H1 (cell line): ENCODE measurements at regions not wholly inside any gene's neighbourhood (a gene's known extent, or its start where the extent isn't known, plus 50 kb on each side); places are given as distances from the start of the nearest gene placed in this dataset.

Experiments
- CHD2 ChIP-seq: IDR thresholded peaks from 2 replicates; pipeline ENCODE4 v1.6.1; 2012; ENCODE audit warnings: low read length, improper control_type of control experiment
- CTCF ChIP-seq, 3 experiments: IDR thresholded peaks; 1 replicate in 2 of 3; 2 replicates in 1 of 3; pipeline versions ENCODE4 v1.5.1 to v1.6.1; 2011; ENCODE audit warnings: low read length in 3 of 3, mild to moderate bottlenecking in 3 of 3, inconsistent platforms in 2 of 3, low read depth in 1 of 3, moderate library complexity in 1 of 3; ENCODE audit not compliant: insufficient read depth in 1 of 3; ENCODE audit errors: control extremely low read depth in 1 of 3
- EP300 ChIP-seq, 2 experiments: IDR thresholded peaks; 1 replicate in 1 of 2; 2 replicates in 1 of 2; pipeline ENCODE4 v1.6.1; 2011 to 2012; ENCODE audit warnings: low read depth in 2 of 2, low read length in 2 of 2, mild to moderate bottlenecking in 2 of 2, borderline replicate concordance in 1 of 2, inconsistent platforms in 1 of 2, moderate library complexity in 1 of 2
- EZH2 ChIP-seq: fragments of 200-600 bp; sonication (generic); IDR thresholded peaks from 2 replicates; pipeline ENCODE4 v1.7.1; 2012; ENCODE audit warnings: low read depth, mild to moderate bottlenecking, moderate library complexity, low read length, inconsistent platforms; ENCODE audit not compliant: severe bottlenecking
- RAD21 ChIP-seq, 2 experiments: IDR thresholded peaks in 1 of 2; conservative IDR thresholded peaks in 1 of 2; 2 replicates each; pipeline ENCODE4 v1.6.1; 2011; ENCODE audit warnings: low read depth in 2 of 2, low read length in 2 of 2, improper control_type of control experiment in 1 of 2, inconsistent platforms in 1 of 2, mild to moderate bottlenecking in 1 of 2, moderate library complexity in 1 of 2
- TCF12 ChIP-seq: IDR thresholded peaks from 2 replicates; pipeline ENCODE4 v1.6.1; 2011; ENCODE audit warnings: low read depth, mild to moderate bottlenecking, low read length

DNA sequence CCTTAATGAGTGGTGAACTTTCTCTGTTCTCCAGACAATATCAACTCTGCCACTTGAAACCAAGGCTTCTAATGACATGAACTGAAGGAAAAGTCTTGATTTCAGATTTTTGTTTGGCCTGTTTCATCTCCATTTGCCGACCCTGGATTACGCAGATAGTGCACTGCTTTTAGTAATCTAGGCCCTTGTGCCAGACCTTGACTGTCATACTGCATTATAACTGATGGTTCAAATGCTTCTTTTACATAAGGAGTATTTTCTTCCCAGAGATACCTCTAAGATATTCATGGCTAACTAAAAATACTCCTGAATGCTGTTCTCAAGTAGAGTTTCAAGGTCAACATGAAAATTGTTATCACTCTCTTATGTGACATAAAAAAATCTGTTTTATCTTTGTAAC, 238.7 kb upstream of the SEMA6A start:
- TF ChIP-seq CTCF (IDR thresholded peaks at IDR 0.05; ENCODE audit: control extremely low read depth in 1 of 3, insufficient read depth in 1 of 3, low read depth in 1 of 3, low read length in 3 of 3) (no peak), EP300 (IDR thresholded peaks at IDR 0.05; ENCODE audit: borderline replicate concordance in 1 of 2, low read depth in 2 of 2, low read length in 2 of 2) (no peak), CHD2 (no peak), TCF12 (no peak), RAD21 (IDR thresholded peaks at IDR 0.05 in 1 of 2, conservative IDR thresholded peaks at IDR 0.05 in 1 of 2; ENCODE audit: low read depth in 2 of 2, low read length in 2 of 2) (no peak), EZH2 (no peak)
